DMS79 (cell line): ENCODE measurements at regions not wholly inside any gene's neighbourhood (a gene's known extent, or its start where the extent isn't known, plus 50 kb on each side); places are given as distances from the start of the nearest gene placed in this dataset.
A peak's percentile ranks its signal among the peaks of the same experiment; 100 is the strongest.

Experiments
- DNase-seq: peaks from one replicate; lab custom pipeline; 2025; lab: John Stamatoyannopoulos, UW

DNA sequence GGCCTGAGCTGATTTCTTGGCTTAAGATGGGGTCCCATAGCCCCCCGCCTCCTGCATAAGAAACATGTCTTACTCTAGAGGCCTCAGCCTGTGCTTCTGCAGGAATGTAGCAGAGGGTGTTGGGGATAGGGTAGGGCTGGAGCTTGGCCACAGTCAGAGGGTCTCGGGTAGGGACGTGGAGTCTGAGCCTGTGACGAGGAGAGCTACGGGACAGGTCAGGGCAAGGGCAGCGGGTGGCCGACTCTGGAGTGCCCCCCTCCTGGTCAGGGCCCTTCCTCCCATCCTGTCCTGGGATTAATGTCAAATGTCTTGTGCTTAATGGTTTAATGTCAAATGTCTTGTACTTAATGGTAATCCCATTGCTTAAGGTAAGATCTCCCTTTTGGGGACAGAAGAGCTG is 130.4 kb downstream of the GLI2 start:
- DNase-seq = no peak

DNA sequence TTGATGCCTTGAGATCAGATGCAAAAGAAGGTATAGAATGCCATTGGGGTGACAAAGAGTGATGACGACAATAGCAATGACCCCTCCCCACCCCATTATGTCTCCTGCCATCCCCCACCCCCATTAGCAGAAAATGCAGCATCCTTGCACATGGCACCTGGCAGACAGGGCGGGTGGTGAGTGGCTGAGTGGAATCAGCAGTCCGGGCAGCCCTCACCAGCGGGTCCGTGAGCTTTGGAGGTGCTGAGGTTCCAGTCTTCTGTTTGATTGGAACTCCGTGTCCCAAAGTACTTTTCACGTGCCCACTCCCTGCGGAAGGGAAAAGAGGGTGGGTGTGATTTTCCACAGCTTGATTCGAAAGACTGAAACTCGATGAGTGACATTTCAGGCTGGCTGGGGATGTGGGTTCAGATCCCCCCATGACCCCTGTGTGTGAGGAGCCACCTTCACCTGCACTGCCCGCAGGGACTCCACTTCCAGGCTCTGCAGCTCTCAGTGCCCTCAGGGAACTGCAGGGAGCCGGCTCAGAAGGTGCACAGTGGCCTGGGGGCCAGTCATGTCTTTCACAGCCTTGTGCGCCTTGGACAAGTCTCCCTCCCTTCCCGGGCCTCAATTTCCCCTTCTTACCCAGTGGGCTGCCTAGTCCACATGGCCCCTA is 130.9 kb downstream of the GLI2 start:
- no peak for DNase-seq

DNA sequence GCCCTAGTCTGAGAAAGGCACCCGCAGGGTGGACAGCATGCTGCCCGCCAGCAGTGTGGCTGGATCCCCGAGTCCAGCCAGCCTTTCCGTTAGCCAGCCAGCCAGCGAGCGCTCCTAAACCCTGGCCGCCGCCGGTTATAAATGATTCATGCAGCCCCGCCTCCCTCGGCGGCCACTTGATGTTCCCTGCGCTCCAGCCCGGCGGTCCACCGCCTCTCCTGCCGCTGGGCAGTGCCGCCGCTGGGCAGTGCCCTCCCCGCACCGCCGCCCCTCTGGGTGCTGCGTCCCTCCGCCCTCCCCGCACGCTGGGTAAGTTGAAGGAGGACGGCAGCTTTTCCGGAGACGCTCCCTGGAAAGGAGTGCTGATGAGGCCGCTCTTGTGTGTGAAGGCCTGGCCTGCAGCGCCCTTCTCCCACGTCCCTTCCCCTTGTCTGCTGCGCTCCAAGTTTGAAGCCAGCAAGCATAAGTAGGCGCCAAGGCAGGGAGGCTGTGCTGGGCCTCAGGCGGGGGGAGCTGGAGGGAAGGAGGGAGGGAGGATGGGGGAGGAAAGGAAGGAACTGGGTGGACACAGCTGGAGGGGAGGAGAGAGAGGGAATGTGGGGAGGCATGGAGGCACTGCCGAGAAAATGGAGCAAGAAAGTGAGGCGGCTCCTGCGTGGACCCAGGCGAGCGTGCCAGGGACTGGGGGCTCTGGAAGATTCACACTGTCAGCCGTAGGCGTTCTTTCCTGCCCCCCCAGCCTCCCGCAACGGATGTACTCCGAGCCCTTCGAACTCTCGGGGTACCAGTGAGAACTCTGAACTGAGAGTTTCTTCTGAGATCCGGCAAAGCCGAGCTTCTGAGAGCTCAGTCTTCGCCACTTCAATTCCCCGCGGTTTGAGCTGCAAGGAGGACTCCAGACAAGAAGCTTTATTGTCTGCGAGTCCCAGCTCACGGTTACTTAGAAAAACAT is 131.9 kb downstream of the GLI2 start:
- no peak for DNase-seq

DNA sequence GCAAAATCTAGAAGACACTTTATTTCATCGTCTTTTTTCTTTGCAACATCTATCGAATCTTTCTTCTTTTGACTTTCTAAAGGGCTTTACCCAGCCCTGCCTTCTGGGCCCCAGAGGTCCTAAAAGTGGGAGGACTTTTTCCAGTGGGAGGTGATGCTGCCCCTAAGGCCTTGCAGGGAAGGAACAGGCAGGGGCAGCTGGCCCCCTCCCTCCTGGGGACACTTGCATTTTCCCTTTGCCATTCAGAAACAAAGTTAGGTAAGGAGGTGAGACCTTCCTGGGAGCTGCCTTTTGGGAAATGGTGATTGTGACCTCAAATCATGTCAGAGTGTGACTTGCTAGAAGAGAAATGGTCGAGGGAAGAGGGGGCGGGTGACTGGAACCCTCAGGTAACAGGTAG is 132.7 kb downstream of the GLI2 start:
- DNase-seq = no peak

DNA sequence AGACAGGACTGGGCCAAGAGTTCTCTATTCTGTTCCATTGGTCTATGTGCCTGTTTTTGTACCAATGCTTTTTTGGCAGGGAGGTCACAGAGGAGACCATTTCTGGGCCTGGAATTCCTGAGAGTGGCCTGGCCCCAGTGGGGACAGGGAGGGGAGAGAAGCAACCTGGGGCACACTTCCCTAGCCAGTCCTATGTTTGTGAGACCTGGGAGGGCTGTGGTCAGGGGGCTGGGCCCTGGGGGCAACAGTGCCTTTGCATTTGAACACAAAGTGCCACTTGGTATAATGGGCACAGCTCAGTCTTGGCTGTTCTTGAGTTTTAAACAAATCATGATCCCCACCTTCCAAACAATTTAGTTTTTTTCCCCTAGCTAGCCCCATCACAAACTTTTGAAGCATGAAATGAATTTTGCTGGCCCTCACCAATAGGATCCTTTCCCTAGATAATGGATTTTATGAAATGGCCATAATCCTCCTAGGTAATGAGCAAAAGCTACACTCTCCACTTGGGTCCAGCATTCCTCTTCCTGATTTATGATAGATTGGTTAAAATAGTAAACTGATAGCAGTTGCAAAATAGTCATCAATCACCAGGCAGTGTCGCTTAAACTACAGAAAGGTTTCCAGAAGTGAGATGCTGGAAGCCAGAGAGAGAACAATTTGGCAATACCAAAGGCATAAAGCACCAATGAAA is 133.5 kb downstream of the GLI2 start:
- no peak for DNase-seq

DNA sequence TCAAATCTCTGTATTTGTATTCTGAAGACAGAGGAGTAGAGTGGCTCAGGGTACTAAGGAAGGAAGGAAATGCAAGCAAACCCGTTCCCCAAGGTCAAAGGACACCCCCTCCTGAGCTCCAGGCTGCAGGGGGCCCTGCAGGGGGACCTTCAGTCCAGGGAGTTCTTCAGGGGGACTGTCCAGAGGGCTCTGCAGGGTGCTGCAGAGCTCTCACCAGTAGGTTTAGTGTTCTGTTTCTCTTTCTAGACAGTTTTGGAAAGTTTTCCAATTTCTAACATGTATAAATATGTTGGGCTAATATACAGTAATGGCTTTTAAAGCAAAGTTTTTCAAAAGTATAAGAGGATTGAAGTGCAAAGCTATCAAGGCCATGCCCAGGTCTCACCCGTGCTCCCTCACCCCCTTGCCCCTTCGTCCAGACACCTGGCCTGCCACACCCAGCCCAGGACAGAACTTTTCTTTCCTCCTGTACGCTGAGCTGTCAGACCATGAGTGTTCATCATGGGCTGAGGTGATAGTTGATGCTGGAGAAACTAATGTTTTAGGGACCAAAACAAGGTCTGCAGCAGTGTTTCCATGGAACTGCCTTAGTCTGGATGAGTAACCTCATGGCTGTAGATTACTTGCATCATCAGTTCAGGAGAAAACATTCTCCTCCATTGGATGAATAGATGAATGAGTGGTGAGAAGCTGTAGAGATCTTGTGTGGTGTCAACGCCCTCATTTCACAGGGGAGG is 134.2 kb downstream of the GLI2 start:
- no peak for DNase-seq

DNA sequence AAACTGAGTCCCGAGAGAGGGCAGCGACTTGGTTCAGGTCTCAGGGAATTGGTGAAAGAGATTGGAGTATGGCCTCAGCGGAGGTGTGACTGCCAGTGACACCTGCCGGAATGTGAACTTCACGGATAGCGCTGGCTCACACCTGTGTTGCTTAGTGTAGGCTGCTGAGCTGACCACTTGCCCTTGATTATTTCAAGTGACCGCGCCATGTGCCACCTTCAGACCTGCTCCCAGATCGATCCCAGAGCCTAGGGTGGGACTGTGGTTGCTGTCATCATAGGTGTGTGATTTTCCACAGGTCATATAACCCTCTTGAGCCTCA is 134.8 kb downstream of the GLI2 start:
- DNase-seq = no peak

DNA sequence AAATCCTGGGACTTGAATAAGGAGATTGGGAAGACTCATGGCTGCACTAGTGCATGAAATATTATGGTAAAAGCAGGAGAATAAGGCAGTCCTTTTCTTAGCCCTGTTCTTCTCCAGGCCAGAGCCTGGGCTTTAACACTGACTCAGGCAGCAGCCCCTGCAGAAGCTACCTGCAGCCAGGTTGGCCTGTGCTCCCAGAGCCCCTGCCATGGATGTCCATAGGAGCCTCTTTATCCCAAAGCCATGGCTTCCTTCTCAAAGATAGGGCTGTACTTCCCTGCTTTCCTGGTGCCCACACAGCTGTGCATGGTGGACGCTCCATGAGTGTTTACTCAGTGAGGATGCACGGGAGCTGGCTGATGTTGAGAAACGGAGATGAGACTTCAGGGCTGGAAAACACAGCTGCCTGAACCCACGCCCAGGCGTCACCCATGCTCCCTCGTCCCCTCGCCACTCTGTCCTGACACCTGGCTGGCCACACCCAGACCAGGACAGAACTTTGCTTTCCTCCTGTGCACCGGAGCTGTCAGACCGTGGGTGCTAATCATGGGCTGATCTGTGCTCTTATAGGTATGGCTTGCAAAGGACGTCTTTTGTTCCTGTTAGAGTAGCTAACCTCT is 135.5 kb downstream of the GLI2 start:
- DNase-seq = no peak

DNA sequence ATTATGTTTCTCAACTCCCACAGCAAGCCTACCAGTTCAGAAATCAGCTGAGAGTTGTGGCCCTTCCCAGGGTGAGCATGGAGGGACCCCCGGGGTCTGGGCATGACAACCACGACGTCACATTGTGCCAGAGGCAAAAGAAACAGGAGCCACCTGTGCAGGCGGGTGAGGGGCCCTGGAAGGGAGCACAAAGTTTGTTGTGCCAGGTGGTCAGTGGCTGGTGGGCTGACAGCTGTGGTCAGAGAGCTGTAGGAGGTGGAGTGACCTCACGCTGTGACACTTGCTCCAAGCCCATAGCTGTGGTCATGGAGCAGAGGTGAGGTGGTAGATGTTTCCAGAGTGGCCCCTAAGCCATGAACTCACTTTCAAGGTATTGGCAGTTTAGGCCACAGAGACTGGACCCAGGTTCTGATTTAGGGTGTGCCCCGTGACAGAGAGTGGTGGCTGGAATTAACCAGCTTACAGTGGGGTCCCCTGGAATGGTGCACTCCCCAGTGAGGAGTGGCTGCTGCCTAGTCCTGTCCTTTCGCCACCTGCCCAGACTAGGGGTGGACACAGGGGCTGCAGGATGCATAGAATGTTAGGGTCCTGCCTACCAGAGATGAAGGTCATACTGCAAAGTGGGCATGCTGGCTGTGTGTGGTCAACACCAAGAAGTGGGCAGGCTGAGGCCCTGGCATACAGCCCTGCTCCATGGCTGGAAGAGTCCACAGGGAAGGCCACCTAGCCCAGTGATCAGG is 136.4 kb downstream of the GLI2 start:
- no peak for DNase-seq

DNA sequence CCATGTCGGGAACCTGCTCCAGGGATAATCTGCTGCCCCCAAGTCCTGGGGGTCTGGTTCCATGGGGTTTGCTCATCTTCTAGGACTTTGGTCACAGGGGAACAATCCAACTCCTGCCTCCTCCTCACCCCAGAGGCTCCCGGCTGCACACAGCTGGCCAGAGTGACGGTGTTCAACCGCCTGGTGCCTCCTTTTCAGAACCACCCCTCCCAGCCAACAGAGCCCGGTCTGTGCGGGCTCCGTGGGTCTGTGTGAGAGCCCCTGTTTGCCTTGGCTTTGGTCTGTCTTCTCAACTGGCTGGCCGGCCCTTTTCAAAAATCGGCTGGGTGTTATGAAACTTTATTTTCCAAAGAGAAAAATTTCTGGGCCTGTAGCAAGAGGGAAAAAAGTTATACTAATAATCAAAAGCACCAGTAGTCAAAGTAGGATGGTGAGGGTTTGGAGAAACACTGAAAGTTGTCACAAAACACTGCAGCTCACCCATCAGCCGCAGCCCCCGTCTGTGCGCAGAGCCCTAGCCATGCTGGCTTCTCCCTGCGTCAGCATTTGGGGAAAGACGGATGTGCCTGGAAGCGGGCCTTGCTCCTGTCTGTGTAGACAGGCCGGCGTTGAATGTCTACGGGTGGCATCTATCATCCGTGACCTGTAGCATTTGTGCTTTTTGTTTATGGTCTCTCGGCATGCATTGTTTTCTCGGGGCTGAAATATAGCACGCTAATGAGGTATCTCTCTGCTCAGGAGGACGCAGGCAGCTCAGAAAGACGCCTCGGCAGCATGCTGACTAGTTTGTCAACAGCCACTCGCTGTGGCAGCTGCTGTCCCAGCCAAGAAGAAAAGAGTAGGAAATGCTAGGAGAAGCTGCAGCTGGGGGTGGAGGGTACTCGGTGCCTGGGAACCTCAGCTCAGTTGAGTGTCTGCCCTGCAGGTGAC is 138.6 kb downstream of the GLI2 start:
- peak; percentile 33 for DNase-seq

DNA sequence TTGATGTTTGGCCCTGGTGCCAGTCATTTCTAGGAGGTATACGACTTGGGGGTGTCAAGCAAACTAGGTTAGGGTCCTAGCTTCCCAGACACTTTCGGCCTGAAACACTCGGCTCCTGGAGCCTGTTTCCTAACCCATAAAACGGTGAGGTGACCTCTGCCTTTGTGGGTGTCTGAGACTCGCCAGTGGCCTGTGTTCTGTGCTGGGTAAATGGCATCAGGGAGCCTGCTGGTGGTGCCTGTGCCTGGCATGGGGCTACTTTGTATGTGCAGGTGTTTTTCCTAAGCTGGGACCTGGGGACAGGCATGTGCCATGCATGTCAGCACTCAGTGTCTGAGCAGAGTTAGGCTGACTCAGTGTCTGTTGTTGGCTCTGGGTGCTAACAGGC is 139.2 kb downstream of the GLI2 start:
- DNase-seq = no peak

DNA sequence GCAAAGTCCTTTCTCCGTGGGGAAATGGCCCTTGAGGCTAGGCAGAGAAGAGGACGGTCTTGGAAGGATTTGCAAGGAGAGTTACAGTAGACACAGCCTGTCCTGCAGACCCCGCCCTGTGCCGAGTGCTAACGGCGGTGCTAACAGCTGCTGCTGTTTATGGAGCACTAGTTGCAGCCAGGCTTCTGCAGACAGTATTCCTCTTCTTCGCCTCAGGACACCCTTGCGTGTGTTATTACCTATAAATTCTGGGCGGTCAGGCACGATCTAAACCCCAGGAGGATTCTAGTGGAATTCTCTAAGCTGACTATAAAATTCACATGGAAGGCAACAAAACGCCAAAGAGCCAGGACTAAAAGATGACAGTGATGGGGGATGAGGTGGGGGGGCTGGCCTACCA is 139.8 kb downstream of the GLI2 start:
- no peak for DNase-seq

DNA sequence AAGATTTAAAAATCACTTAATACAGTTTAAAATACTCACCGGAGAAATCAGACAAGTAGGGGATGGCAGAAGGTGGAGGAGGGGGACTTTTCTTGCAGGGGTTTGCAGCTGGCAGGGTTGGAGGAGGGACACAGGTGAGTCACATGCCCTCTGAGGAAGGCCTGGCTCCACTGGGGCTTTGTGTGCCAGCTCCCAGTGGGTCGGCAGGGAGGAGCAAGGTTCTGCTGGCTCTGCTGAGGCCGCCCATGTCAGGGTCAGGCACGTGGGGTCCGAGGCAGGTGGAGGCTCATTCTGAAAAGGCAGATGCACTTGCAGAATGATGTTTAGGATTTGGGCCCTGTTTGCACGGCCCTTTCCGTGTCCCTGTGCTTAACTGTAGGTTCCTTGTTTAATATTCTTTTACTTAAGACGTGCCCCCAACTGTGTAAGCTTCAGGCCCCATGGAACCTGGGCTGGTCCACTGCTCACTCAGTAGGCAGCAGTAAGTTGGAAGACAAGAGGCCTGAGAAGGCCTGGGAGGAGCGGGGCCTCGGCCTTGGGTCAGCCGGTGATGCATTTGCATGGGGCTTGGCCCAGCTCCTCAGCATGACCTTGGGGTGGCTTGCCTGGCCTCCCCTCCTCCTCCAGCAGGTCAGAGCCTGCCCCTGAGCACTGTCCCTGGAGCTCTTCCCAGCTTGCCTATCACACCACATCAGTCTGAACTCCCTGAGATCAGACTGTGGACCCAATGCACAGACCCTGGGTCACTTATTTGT is 141.0 kb downstream of the GLI2 start:
- DNase-seq = no peak

DNA sequence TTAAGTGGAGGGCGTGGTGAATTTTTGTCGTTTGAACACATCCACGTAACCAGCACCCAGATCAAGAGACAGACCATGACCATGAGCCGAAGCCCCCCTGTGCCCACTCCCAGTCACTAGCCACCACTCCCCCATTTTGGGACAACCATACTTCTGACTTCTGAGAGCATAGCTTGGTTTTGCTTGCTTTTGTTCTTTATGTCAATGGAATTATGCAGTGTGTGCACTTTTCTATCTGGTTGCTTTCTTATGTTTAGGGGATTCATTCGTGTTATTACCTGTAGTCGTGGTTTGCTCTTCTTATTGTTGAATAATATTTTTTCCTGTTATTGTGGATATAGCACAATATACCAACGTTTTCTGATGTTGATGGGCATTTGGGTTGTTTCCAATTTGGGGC is 141.7 kb downstream of the GLI2 start:
- DNase-seq = no peak

DNA sequence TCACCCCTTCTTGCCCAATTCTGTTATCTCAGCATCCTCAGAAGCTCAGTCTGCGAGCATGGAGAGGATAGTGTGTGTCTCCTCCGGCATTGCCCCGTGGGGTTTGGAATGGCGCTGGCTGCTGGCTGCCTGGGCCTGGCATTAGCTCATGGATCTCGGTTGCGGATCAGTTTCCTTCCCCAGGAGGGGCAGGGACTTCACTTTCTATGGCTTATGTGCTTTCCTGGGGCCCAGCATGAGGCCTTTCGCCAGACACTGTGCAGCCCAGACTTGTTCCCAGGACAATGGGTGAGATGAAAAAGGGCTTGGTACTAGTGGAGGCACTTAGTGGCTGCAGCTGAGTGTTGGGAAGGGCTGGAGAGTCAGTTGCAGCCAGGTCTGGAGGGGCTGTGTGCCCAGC is 143.3 kb downstream of the GLI2 start:
- DNase-seq = peak; percentile 57

DNA sequence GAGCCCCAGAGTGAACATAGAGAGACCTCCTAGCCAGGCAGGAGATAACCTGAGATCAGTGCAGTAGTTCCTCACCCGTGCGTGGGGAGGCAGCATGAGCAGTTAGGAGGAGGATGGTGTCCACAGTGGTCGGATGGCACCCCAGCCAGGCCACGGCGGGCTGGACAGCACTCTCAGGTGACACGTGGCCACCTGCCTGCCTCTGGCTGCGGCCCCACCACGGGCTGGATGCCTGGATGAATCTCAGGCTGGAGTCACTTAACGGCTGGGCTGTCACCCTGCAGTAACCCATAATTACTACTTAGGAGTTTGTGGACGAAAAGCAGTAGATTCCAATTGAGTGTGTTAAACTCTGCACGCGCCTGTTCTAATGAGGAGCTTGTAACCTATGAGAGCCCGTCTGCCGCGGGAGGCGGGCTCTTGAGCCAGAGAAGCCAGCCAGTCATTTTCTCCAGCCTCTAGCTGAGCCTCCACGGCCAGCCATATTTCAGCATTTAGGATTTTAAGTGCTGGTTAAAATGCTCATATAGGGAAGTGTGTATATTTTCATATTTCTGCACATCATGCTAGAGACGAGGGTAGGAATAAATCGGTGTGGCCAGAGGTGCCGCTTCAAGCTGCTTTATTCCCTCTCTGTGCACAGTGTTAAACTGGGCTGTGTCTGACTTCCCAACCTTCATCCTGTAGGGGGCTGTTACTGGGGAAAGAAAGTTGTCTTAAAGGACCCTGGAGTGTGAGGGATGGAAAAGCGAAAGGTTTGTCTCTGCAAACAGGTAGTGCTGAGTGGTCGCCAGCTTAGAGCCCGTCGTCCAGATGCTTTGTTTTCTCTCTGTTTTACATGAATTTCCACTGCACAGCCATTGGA is 144.0 kb downstream of the GLI2 start:
- peak; percentile 87 for DNase-seq

DNA sequence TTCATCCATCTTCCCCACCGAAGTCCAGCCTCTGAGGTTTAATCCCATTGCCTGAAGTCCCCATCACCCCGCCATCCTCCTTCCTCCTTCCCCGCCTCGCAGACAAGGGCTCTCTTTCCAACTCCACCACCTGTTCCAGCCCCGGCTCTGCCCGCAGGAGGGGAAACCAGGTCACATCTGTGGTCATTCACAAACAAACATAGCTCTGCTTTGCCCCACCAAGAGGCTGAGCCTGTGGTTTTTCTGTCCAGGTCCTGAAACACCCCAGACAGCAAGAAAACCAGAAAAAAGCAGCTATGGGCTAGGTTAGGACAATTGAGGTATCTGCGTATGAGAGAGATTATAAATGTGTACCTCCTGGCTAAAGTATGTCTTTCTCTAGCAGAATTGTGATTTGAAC is 144.7 kb downstream of the GLI2 start:
- DNase-seq = peak; percentile 13
